Right ventricle myocardium superior (tissue), 1 donor: ENCODE measurements at regions not wholly inside any gene's neighbourhood (a gene's known extent, or its start where the extent isn't known, plus 50 kb on each side); places are given as distances from the start of the nearest gene placed in this dataset.
"Not testable (repeated sequence)": the region's sequence is repeated elsewhere in the genome, so short reads cannot be mapped to it uniquely, and the experiment has no call there.

ENCODE experiments used
- ATAC-seq: fragments of 200-7000 bp; cut with Tn5 transposase; one replicate; pipeline ENCODE4 v1.9.1; 2020; ENCODE audit warnings: mild to moderate bottlenecking; ENCODE audit not compliant: poor library complexity
- DNase-seq: peaks from one replicate; pipeline ENCODE4 v3.0.0-alpha.2; 2020
- intact Hi-C: fragments of 100-400 bp; cut with DNase I; formaldehyde crosslinking; loops from one replicate; pipeline ENCODE4 v1.11.2; 2022
- donor health status: DM: no; HTN: yes; CAD: no; lungs with severe emphysema.

GRCh38 chr7:51455948-51456347 is 139.3 kb upstream of the COBL start:
- DNase-seq (no peak), ATAC-seq (peak; percentile 85)
- intact Hi-C loops = no loop called here

- ATAC-seq = peak; percentile 83
- DNase-seq = no peak
- intact Hi-C loops = no loop called here
Measured at GRCh38 chr7:51455513-51455912, 138.9 kb upstream of the COBL start.

- intact Hi-C loops = no loop called here
- DNase-seq = no peak
- ATAC-seq = no peak
Measured at GRCh38 chr7:51455086-51455485, 138.5 kb upstream of the COBL start.

- ATAC-seq = no peak
- no peak for DNase-seq
- intact Hi-C loops = no loop called here
Measured at GRCh38 chr7:51452694-51453093, 136.1 kb upstream of the COBL start.

- no peak for ATAC-seq
- intact Hi-C loops = no loop called here
- DNase-seq = no peak
Measured at GRCh38 chr7:51451751-51452476, 135.3 kb upstream of the COBL start.

GRCh38 chr7:51450541-51450940 is 133.9 kb upstream of the COBL start:
- no peak for DNase-seq
- intact Hi-C loops = no loop called here
- ATAC-seq = no peak

GRCh38 chr7:51446785-51447184 is 130.2 kb upstream of the COBL start:
- ATAC-seq (no peak), DNase-seq (no peak)
- intact Hi-C loops = no loop called here

GRCh38 chr7:51446356-51446755 is 129.7 kb upstream of the COBL start:
- intact Hi-C loops = no loop called here
- DNase-seq (no peak), ATAC-seq (no peak)

- DNase-seq (no peak), ATAC-seq (no peak)
- intact Hi-C loops = no loop called here
Measured at GRCh38 chr7:51444936-51445335, 128.3 kb upstream of the COBL start.

GRCh38 chr7:51430480-51431086 is 114.0 kb upstream of the COBL start:
- peak; percentile 52 for ATAC-seq
- DNase-seq = no peak
- intact Hi-C loops = no loop called here

- DNase-seq = no peak
- ATAC-seq = no peak
- intact Hi-C loops = no loop called here
Measured at GRCh38 chr7:51428217-51428887, 111.7 kb upstream of the COBL start.

GRCh38 chr7:51426163-51426562 is 109.6 kb upstream of the COBL start:
- ATAC-seq (no peak), DNase-seq (no peak)
- intact Hi-C loops = no loop called here

GRCh38 chr7:51409934-51410333 is 93.3 kb upstream of the COBL start:
- ATAC-seq, intact Hi-C loops: not testable (repeated sequence)

GRCh38 chr7:51397608-51398007 is 81.0 kb upstream of the COBL start:
- ATAC-seq, intact Hi-C loops, DNase-seq: not testable (repeated sequence)

More at GRCh38 chr7:51409934-51410333, 93.3 kb upstream of the COBL start:
- not testable (repeated sequence) for DNase-seq

GRCh38 chr7:51393003-51393402 is 76.4 kb upstream of the COBL start:
- ATAC-seq, intact Hi-C loops, DNase-seq: not testable (repeated sequence)

- DNase-seq, intact Hi-C loops, ATAC-seq: not testable (repeated sequence)
Measured at GRCh38 chr7:51389952-51390351, 73.3 kb upstream of the COBL start.

GRCh38 chr7:51389216-51389812 is 72.7 kb upstream of the COBL start:
- intact Hi-C loops, ATAC-seq, DNase-seq: not testable (repeated sequence)

GRCh38 chr7:51388241-51388640 is 71.6 kb upstream of the COBL start:
- intact Hi-C loops, ATAC-seq, DNase-seq: not testable (repeated sequence)

GRCh38 chr7:51386806-51387568 is 70.4 kb upstream of the COBL start:
- ATAC-seq, DNase-seq, intact Hi-C loops: not testable (repeated sequence)
